Astrocyte (in vitro differentiated cells and primary cell): ENCODE measurements at regions not wholly inside any gene's neighbourhood (a gene's known extent, or its start where the extent isn't known, plus 50 kb on each side); places are given as distances from the start of the nearest gene placed in this dataset.

Source experiments
- CTCF ChIP-seq: IDR thresholded peaks from 2 replicates; pipeline ENCODE4 v1.5.1; 2011; ENCODE audit warnings: low read depth, mild to moderate bottlenecking, inconsistent platforms, low read length, moderate library complexity; ENCODE audit not compliant: insufficient read depth
- EZH2 ChIP-seq: IDR thresholded peaks from 2 replicates; pipeline ENCODE4 v1.6.1; 2012; ENCODE audit warnings: mild to moderate bottlenecking, low read length, inconsistent platforms; ENCODE audit not compliant: insufficient read depth

DNA sequence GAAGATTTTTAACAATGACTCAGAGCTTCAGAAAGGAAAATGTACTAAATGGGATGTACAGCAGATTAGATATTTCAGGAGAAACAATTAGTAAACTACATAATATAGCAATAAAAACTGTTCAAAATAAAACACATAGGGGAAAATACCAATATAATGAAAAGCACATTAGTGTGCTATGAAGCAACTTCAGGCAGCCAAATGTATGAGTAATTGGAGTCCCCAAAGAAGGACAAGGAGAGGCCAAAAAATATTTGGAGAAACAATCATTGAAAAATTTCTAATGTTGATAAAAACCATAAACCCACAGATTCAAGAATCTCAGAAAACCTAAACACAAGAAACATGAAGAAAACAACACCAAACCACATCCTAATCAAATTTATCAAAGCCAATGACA lies 129.3 kb upstream of the CHRDL1 start:
- TF ChIP-seq CTCF (no peak), EZH2 (no peak)
